Stomach (tissue), 8 donors: ENCODE measurements at regions not wholly inside any gene's neighbourhood (a gene's known extent, or its start where the extent isn't known, plus 50 kb on each side); places are given as distances from the start of the nearest gene placed in this dataset.

ENCODE experiments used
- DNase-seq, 2 donors: peaks; one replicate each; pipeline versions ENCODE4 v3.0.0 to v3.0.0-alpha.2; 2013 to 2019
- H3K27ac ChIP-seq, 5 donors: fragments of 200-600 bp in 4 of 5; sonication (generic) in 4 of 5; one replicate each; pipeline ENCODE4 v1.5.1; 2013 to 2019; ENCODE audit warnings: mild to moderate bottlenecking in 1 of 5, moderate library complexity in 1 of 5
- H3K27me3 ChIP-seq, 3 donors: fragments of 200-600 bp; sonication (generic); one replicate each; pipeline ENCODE4 v1.5.1; 2017 to 2019; ENCODE audit warnings: mixed run types in 1 of 3
- H3K36me3 ChIP-seq, 4 donors: fragments of 200-600 bp; sonication (generic); 1 replicate in 3 of 4; 2 replicates in 1 of 4; pipeline ENCODE4 v1.5.1; 2016 to 2019
- H3K4me1 ChIP-seq, 4 donors: fragments of 200-600 bp; sonication (generic); one replicate each; pipeline ENCODE4 v1.5.1; 2016 to 2019
- H3K4me3 ChIP-seq, 4 donors: fragments of 200-600 bp; sonication (generic) in 3 of 4; one replicate each; pipeline ENCODE4 v1.5.1; 2016 to 2019; ENCODE audit warnings: mild to moderate bottlenecking in 1 of 4
- H3K9me3 ChIP-seq, 4 donors: fragments of 200-600 bp; sonication (generic); one replicate each; pipeline ENCODE4 v1.5.1; 2016 to 2019
- CTCF ChIP-seq, 7 experiments: fragments of 450-650 bp in 4 of 7; fragments of 200-600 bp in 3 of 7; sonication (generic) in 3 of 7; IDR thresholded peaks; one replicate each; pipeline ENCODE4 v1.5.1; 2016 to 2019; ENCODE audit warnings: antibody characterized with exemption in 7 of 7, control low read depth in 2 of 7, mild to moderate bottlenecking in 1 of 7
- EP300 ChIP-seq: sonication (generic); formaldehyde crosslinking; IDR thresholded peaks from one replicate; pipeline ENCODE4 v1.6.1; 2017; ENCODE audit warnings: antibody characterized with exemption
- POLR2A ChIP-seq, 4 donors: fragments of 450-650 bp; IDR thresholded peaks; one replicate each; pipeline ENCODE4 v1.6.1; 2016; ENCODE audit warnings: antibody characterized with exemption in 4 of 4, control low read depth in 2 of 4, mild to moderate bottlenecking in 1 of 4, moderate library complexity in 1 of 4
- POLR2AphosphoS5 ChIP-seq, 3 donors: sonication (generic); formaldehyde crosslinking; IDR thresholded peaks; one replicate each; pipeline ENCODE4 v1.6.1; 2016; ENCODE audit warnings: antibody characterized with exemption in 3 of 3
- WGBS, 5 donors: extraction: QIAGEN DNeasy Blood & Tissue Kit in 3 of 5; methylation state at CpG; one replicate each; pipeline versions ENCODE4 v1.1.5 to v1.1.7; 2013 to 2018; 5-methylcytosine and 5-hydroxymethylcytosine counted together
- intact Hi-C: fragments of 100-400 bp; cut with DNase I; formaldehyde crosslinking; loops from one replicate; pipeline ENCODE4 v1.15.1; 2023; ENCODE audit warnings: low total_unique reads
- donor health status: healthy with polysubstance abuse.
- donor health status: Bipolar disorder and iron deficiency.
- donor health status: healthy.

GRCh38 chr3:123341-123740, 73.2 kb upstream of the CHL1 start:
- TF ChIP-seq POLR2AphosphoS5 (IDR thresholded peaks at IDR 0.05) (no peak), CTCF (IDR thresholded peaks at IDR 0.05) (no peak), EP300 (no peak), POLR2A (IDR thresholded peaks at IDR 0.05) (no peak)
- H3K9me3 ChIP-seq: no peaks in the 10 kb centered on the region
- no peak for DNase-seq
- H3K27ac ChIP-seq: no peak overlapping the region
- intact Hi-C loops: no loop called here
- H3K27me3 ChIP-seq: no peaks in the 10 kb centered on the region
- H3K4me1 ChIP-seq: no peaks in the 10 kb centered on the region
- no peaks in the 10 kb centered on the region for H3K36me3 ChIP-seq
- WGBS, 5 donors: 57 to 76% (median 63%) methylated on average over 4 of the region's 4 CpGs
- no peak overlapping the region for H3K4me3 ChIP-seq

- Histone ChIP-seq H3K27me3 (no peaks in the 10 kb centered on the region), H3K36me3 (no peaks in the 10 kb centered on the region), H3K4me3 (no peak overlapping the region), H3K9me3 (no peaks in the 10 kb centered on the region), H3K27ac (no peak overlapping the region), H3K4me1 (no peaks in the 10 kb centered on the region)
- TF ChIP-seq CTCF (IDR thresholded peaks at IDR 0.05): no peak
- no peak for TF ChIP-seq EP300
- TF ChIP-seq POLR2AphosphoS5 (IDR thresholded peaks at IDR 0.05): no peak
- no peak for TF ChIP-seq POLR2A (IDR thresholded peaks at IDR 0.05)
- 64 to 73% (median 73%) methylated on average over 1 of the region's 1 CpG for WGBS, 5 donors
- no peak for DNase-seq
- intact Hi-C loops: no loop called here
These were observed 71.9 kb upstream of the CHL1 start for GRCh38 chr3:124557-125179.

- TF ChIP-seq POLR2AphosphoS5 (IDR thresholded peaks at IDR 0.05): no peak
- no peak for TF ChIP-seq POLR2A (IDR thresholded peaks at IDR 0.05)
- Histone ChIP-seq H3K27me3 (no peaks in the 10 kb centered on the region), H3K9me3 (peaks cover 0 to 3% (median 0%) of the 10 kb centered on the region in 4 donors), H3K4me1 (no peaks in the 10 kb centered on the region), H3K27ac (no peak overlapping the region), H3K36me3 (no peaks in the 10 kb centered on the region), H3K4me3 (no peak overlapping the region)
- intact Hi-C loops: no loop called here
- 54 to 74% (median 65%) methylated on average over 3 of the region's 3 CpGs for WGBS, 5 donors
- DNase-seq: no peak
These were observed 67.9 kb upstream of the CHL1 start for GRCh38 chr3:128515-129172.

- TF ChIP-seq POLR2A (IDR thresholded peaks at IDR 0.05): no peak
- TF ChIP-seq EP300: no peak
- no peak for TF ChIP-seq CTCF (IDR thresholded peaks at IDR 0.05)
- TF ChIP-seq POLR2AphosphoS5 (IDR thresholded peaks at IDR 0.05): no peak
- no peak overlapping the region for H3K4me3 ChIP-seq
- intact Hi-C loops: no loop called here
These were observed 65.2 kb upstream of the CHL1 start for GRCh38 chr3:131151-131888.

More at GRCh38 chr3:131151-131888, 65.2 kb upstream of the CHL1 start:
- no peak overlapping the region for H3K27ac ChIP-seq
- no peaks in the 10 kb centered on the region for H3K27me3 ChIP-seq
- no peaks in the 10 kb centered on the region for H3K36me3 ChIP-seq
- peaks cover 0 to 3% (median 0%) of the 10 kb centered on the region in 4 donors for H3K9me3 ChIP-seq
- H3K4me1 ChIP-seq: no peaks in the 10 kb centered on the region
- 79 to 82% (median 80%) methylated on average over 5 of the region's 5 CpGs for WGBS, 5 donors
- DNase-seq: no peak
